Osteocyte (in vitro differentiated cells): ENCODE measurements at regions not wholly inside any gene's neighbourhood (a gene's known extent, or its start where the extent isn't known, plus 50 kb on each side); places are given as distances from the start of the nearest gene placed in this dataset.

Experiments used
- DNase-seq: peaks from one replicate; pipeline ENCODE4 v3.0.0; 2021; ENCODE audit warnings: mixed read lengths; ENCODE audit not compliant: unreplicated experiment; ENCODE audit errors: extremely low spot score
- H3K27ac Mint-ChIP-seq: one replicate; pipeline ENCODE4 v1.8.0; 2021; ENCODE audit warnings: mild to moderate bottlenecking, mixed read lengths; ENCODE audit not compliant: unreplicated experiment
- H3K27me3 Mint-ChIP-seq: one replicate; pipeline ENCODE4 v1.8.0; 2021; ENCODE audit warnings: mixed read lengths; ENCODE audit not compliant: unreplicated experiment
- H3K36me3 Mint-ChIP-seq: one replicate; pipeline ENCODE4 v1.8.0; 2021; ENCODE audit warnings: mixed read lengths; ENCODE audit not compliant: unreplicated experiment
- H3K4me1 Mint-ChIP-seq: one replicate; pipeline ENCODE4 v1.8.0; 2021; ENCODE audit warnings: mixed read lengths; ENCODE audit not compliant: unreplicated experiment
- H3K4me3 Mint-ChIP-seq: one replicate; pipeline ENCODE4 v1.8.0; 2021; ENCODE audit warnings: mild to moderate bottlenecking, moderate library complexity, mixed read lengths; ENCODE audit not compliant: unreplicated experiment
- H3K9me3 Mint-ChIP-seq: one replicate; pipeline ENCODE4 v1.8.0; 2021; ENCODE audit warnings: mixed read lengths; ENCODE audit not compliant: unreplicated experiment
- CTCF ChIP-seq: fragments of 200-600 bp; sonication (generic); IDR thresholded peaks from 2 replicates; pipeline ENCODE4 v1.5.0; 2021; ENCODE audit warnings: antibody characterized with exemption, mild to moderate bottlenecking, moderate library complexity

DNA sequence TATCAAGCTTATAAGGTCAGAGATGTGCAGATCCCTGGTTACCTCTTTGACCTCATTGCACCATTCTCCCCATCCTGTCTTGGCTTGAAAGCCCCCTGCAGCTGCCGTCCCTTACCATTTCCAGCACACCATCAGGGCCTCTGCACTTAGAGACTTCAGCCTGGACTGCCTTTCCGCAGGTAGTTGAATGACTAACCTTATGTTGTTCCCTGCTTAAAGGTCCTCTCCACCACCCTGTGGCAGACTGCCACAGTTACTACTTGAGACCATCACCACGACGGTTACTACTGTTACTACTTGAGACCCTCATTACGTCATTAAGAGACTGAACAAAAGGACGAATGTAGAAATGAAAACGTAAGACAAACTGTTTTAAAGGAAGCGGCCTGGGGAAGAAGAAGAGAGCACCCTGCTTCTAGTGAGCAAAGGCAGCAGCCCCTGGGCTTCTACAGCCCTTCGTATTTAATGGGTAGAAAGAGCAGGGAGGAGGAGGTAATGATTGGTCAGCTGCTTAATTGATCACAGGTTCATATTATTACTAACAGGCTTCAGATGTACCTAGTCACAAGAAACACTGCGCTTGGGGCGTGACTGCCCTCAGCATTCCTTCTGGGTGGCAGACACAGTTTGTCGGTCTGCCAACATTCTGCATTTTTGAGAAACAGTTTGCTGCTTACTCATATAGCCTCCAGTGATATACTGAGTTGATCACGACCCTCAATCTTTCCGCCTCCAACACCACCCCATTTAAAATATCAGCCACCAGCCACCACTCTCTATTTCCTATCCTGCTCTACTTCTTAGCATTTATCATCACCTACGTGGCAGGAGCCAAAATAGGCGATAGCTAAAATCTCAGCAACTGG is 74.1 kb upstream of the PARD3 start:
- H3K9me3 Mint-ChIP-seq, result peaks cover 4% of the 10 kb centered on the region
- H3K4me3 Mint-ChIP-seq, result no peak overlapping the region
- peaks cover 16% of the 10 kb centered on the region for H3K4me1 Mint-ChIP-seq
- H3K36me3 Mint-ChIP-seq, result peaks cover 2% of the 10 kb centered on the region
- no peak overlapping the region for H3K27ac Mint-ChIP-seq
- DNase-seq, result no peak
- no peak for TF ChIP-seq CTCF
- no peaks in the 10 kb centered on the region for H3K27me3 Mint-ChIP-seq

- no peak overlapping the region for H3K27ac Mint-ChIP-seq
- H3K4me1 Mint-ChIP-seq, result peaks cover 14% of the 10 kb centered on the region
- H3K27me3 Mint-ChIP-seq, result no peaks in the 10 kb centered on the region
- H3K36me3 Mint-ChIP-seq, result peaks cover 2% of the 10 kb centered on the region
- peaks cover 4% of the 10 kb centered on the region for H3K9me3 Mint-ChIP-seq
- H3K4me3 Mint-ChIP-seq, result no peak overlapping the region
- TF ChIP-seq CTCF, result no peak
- DNase-seq, result no peak
These were observed 72.0 kb upstream of the PARD3 start for GRCh38 chr10:34886906-34887642.

DNA sequence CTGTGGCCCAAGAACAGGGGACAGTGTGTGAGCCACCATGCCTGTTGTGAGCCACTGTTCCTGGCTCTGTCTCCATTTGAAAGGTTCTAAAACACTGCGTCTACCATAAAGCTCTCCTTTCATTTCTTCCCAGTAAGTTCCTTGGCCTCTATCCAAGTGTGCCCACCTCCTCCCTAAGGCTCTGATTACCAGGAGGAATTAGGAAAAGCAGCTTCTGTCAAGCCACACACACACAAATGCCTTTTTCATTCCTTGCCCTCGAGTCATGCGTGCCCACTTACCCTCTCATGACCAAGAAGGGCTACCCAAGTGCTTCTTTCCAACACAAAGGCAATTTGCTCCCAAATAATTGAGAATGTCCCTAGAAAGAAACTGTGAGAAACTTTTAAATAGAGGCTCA is 70.8 kb upstream of the PARD3 start:
- Mint-ChIP-seq H3K4me3 (no peak overlapping the region), H3K27ac (no peak overlapping the region), H3K36me3 (peaks cover 2% of the 10 kb centered on the region), H3K4me1 (peaks cover 14% of the 10 kb centered on the region), H3K9me3 (peaks cover 4% of the 10 kb centered on the region), H3K27me3 (no peaks in the 10 kb centered on the region)
- DNase-seq, result no peak
- TF ChIP-seq CTCF, result no peak

- H3K9me3 Mint-ChIP-seq, result peaks cover 4% of the 10 kb centered on the region
- no peaks in the 10 kb centered on the region for H3K27me3 Mint-ChIP-seq
- DNase-seq, result no peak
- peaks cover 2% of the 10 kb centered on the region for H3K36me3 Mint-ChIP-seq
- H3K4me1 Mint-ChIP-seq, result peaks cover 14% of the 10 kb centered on the region
- no peak for TF ChIP-seq CTCF
- H3K4me3 Mint-ChIP-seq, result no peak overlapping the region
- no peak overlapping the region for H3K27ac Mint-ChIP-seq
These were observed 69.9 kb upstream of the PARD3 start for GRCh38 chr10:34885011-34885410.

DNA sequence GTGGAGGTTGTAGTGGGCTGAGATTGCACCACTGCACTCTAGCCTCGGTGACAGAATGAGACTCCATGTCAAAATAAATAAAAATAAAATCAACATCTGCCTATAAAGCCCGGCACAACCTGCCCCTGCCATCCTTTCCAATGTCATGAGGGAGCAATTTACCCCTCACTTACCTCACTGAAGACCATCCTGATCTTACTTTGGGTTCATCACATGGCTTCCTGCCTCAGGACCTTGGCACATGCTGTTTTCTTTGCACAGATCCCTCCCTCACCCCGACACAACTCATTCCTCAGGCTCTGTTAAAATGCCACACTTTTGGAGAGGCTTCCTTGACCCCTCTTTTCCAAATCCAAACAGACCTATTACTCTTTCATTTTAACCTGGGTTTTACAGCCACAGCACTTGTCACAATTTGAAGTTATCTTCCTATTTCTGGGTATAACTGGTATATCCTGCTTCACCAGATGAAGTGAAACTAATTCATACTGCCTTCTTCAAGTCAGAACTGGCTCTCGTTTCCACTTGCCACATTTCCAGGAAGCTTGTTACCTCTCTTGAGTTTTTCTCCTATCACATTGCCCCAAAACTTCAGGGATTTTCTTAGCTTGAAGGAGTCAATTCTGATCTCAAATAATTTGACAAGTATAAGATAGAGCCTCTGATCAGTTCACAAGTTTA is 69.3 kb upstream of the PARD3 start:
- DNase-seq, result no peak
- Mint-ChIP-seq H3K27me3 (no peaks in the 10 kb centered on the region), H3K4me3 (no peak overlapping the region), H3K9me3 (peaks cover 4% of the 10 kb centered on the region), H3K36me3 (peaks cover 2% of the 10 kb centered on the region), H3K4me1 (peaks cover 11% of the 10 kb centered on the region), H3K27ac (no peak overlapping the region)
- no peak for TF ChIP-seq CTCF
